ENCODE measurements at regions not wholly inside any gene's neighbourhood (a gene's known extent, or its start where the extent isn't known, plus 50 kb on each side); places are given as distances from the start of the nearest gene placed in this dataset.
A peak's percentile ranks its signal among the peaks of the same experiment; 100 is the strongest.

DNA sequence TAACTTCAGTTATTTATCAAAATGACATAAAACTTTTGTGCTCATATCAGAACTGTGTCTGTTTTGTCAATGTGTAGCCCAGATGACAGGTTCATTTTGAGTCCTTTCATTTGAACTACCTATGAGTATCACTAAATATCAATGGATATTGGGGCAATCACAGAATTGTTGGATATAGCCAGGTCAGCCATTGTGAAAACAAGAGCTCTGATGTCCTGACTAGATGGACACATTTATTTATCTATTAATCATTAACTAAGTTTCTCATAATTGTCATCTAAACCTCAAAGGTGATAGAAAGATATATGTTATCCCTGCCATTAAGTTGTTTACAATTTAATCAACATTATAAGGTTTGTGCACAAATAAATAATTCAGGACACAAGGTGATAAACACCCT is 638.3 kb upstream of the GRIA3 start:
- H3K4me1 ChIP-seq: no peaks in the 10 kb centered on the region
- intact Hi-C loops (cut with DNase I): no loop called here
- H3K9me3 ChIP-seq: no peaks in the 10 kb centered on the region
- no peak overlapping the region for H3K4me3 ChIP-seq
- no peak for DNase-seq
- ATAC-seq: no peak
- no peak overlapping the region for H3K27ac ChIP-seq
- TF ChIP-seq, protein P1, sequence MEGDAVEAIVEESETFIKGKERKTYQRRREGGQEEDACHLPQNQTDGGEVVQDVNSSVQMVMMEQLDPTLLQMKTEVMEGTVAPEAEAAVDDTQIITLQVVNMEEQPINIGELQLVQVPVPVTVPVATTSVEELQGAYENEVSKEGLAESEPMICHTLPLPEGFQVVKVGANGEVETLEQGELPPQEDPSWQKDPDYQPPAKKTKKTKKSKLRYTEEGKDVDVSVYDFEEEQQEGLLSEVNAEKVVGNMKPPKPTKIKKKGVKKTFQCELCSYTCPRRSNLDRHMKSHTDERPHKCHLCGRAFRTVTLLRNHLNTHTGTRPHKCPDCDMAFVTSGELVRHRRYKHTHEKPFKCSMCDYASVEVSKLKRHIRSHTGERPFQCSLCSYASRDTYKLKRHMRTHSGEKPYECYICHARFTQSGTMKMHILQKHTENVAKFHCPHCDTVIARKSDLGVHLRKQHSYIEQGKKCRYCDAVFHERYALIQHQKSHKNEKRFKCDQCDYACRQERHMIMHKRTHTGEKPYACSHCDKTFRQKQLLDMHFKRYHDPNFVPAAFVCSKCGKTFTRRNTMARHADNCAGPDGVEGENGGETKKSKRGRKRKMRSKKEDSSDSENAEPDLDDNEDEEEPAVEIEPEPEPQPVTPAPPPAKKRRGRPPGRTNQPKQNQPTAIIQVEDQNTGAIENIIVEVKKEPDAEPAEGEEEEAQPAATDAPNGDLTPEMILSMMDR (IDR thresholded peaks at IDR 0.05): no peak
- H3K36me3 ChIP-seq (ENCODE audit: insufficient read depth in 1 of 2, low read depth in 1 of 2): no peaks in the 10 kb centered on the region
- no peaks in the 10 kb centered on the region for H3K27me3 ChIP-seq (ENCODE audit: insufficient read depth in 3 of 3, low read length in 2 of 3)

DNA sequence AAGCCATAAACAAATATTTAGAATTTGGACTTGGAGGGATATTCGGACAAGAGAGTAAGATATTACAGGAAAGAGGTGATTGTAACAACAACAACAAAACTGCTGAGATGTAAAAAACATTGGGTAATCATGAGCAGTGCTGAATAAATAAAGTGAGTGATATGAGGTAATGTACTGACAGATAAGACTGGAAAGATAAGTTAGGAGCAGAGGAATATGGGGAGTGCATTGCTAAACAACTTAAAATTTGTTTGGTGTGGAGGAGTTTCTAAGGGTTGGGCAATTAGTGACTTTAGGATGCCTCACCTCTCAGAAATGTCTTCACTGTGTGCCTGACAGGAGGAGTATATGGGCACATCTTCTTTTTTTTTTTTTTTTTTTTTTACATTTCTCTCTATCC is 637.8 kb upstream of the GRIA3 start:
- DNase-seq (no peak), ATAC-seq (no peak)
- intact Hi-C loops (cut with DNase I): no loop called here
- Histone ChIP-seq H3K4me1 (no peaks in the 10 kb centered on the region), H3K27me3 (ENCODE audit: insufficient read depth in 3 of 3, low read length in 2 of 3) (no peaks in the 10 kb centered on the region), H3K36me3 (ENCODE audit: insufficient read depth in 1 of 2, low read depth in 1 of 2) (no peaks in the 10 kb centered on the region), H3K4me3 (no peak overlapping the region), H3K27ac (no peak overlapping the region), H3K9me3 (no peaks in the 10 kb centered on the region)
- TF ChIP-seq, protein P1 (IDR thresholded peaks at IDR 0.05): no peak
- WGBS, 3 donors: 89 to 95% (median 91%) methylated on average over 1 of the region's 1 CpG

DNA sequence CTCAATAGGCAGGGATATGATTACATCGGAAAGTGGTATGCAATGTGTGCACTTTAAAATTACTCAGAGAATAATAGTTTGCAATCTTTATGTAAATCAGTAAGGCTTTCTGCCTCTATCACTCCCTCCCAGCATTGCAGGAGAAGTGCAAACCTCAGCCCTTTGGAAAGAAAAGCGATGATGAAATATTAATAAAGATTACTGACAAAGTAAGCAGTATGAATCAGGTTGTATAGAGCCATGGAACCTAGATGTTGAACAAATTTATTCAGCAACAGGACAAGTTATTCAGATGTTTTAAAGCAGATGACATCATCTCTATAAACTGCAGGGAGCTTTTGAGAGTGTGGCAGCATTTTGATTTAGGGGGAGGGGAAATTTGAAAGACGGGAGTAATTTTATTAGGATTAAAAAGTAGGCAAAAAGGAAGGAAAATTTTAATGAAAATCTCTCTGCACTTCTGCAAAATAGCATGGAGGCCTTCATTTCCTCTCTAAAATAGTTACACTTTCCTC is 631.7 kb upstream of the GRIA3 start:
- intact Hi-C loops (cut with DNase I): no loop called here
- Histone ChIP-seq H3K27me3 (ENCODE audit: insufficient read depth in 3 of 3, low read length in 2 of 3) (no peaks in the 10 kb centered on the region), H3K27ac (no peak overlapping the region), H3K36me3 (ENCODE audit: insufficient read depth in 1 of 2, low read depth in 1 of 2) (no peaks in the 10 kb centered on the region), H3K4me3 (no peak overlapping the region), H3K4me1 (no peaks in the 10 kb centered on the region), H3K9me3 (no peaks in the 10 kb centered on the region)
- no peak for DNase-seq
- WGBS, 3 donors: 47 to 55% (median 48%) methylated on average over 3 of the region's 3 CpGs
- ATAC-seq: no peak
- TF ChIP-seq, protein P1 (IDR thresholded peaks at IDR 0.05): no peak

DNA sequence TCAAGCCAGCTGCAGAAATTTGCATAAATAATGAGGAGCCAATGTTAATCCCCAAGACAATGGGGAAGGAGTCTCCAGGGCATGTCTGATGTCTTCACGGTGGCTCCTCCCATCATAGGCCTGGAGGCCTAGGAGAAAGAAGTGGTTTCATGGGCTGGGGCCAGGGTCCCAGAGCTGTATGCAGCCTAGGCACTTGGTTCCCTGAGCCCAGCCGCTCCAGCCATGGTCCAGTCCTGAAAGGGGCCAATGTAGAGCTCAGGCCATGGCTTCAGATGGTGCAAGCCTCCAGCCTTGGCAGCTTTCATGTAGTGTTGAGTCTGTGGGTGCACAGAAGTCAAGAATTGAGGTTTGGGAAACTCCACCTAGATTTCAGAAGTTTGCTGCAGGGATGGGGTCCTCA is 628.2 kb upstream of the GRIA3 start:
- Histone ChIP-seq H3K4me3 (no peak overlapping the region), H3K36me3 (ENCODE audit: insufficient read depth in 1 of 2, low read depth in 1 of 2) (no peaks in the 10 kb centered on the region), H3K4me1 (no peaks in the 10 kb centered on the region), H3K27ac (no peak overlapping the region), H3K9me3 (no peaks in the 10 kb centered on the region), H3K27me3 (ENCODE audit: insufficient read depth in 3 of 3, low read length in 2 of 3) (no peaks in the 10 kb centered on the region)
- intact Hi-C loops (cut with DNase I): no loop called here
- TF ChIP-seq, protein P1 (IDR thresholded peaks at IDR 0.05): no peak
- 68 to 82% (median 77%) methylated on average over 2 of the region's 2 CpGs for WGBS, 3 donors
- no peak for DNase-seq
- ATAC-seq: no peak

DNA sequence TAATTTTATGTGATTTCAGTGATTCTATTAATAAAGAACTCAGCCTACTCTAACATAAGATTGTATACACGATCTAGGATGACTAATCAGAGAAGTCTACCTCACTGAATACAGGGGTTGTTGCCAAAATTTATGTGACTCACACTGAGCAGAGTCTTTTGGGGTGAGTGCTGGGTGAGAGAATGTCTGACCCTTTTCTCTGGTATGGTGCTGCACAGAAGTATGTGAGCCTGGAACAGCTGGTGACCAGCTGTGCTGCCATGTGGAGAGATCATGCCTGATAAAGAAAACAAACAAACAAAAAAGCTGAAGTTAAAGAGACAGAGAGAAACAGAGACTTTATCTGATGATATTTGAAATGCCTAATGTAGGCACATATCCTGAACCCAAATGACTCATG is 618.1 kb upstream of the GRIA3 start:
- WGBS, 3 donors: 7 to 19% (median 8%) methylated on average over 1 of the region's 1 CpG
- ATAC-seq: peak in 2 of 4 donors; percentile 32 to 56

More for the DNA sequence above, 618.1 kb upstream of the GRIA3 start:
- Histone ChIP-seq H3K9me3 (no peaks in the 10 kb centered on the region), H3K4me3 (no peak overlapping the region), H3K27ac (no peak overlapping the region), H3K27me3 (ENCODE audit: insufficient read depth in 3 of 3, low read length in 2 of 3) (no peaks in the 10 kb centered on the region), H3K36me3 (ENCODE audit: insufficient read depth in 1 of 2, low read depth in 1 of 2) (no peaks in the 10 kb centered on the region), H3K4me1 (no peaks in the 10 kb centered on the region)
- intact Hi-C loops (cut with DNase I): no loop called here
- TF ChIP-seq, protein P1 (IDR thresholded peaks at IDR 0.05): no peak
- DNase-seq: no peak
